IPS-15b (cell line): ENCODE measurements at regions not wholly inside any gene's neighbourhood (a gene's known extent, or its start where the extent isn't known, plus 50 kb on each side); places are given as distances from the start of the nearest gene placed in this dataset.

ENCODE experiments used
- H3K27me3 ChIP-seq: one replicate; pipeline ENCODE4 v1.6.1; 2013; ENCODE audit warnings: low read length; ENCODE audit not compliant: control insufficient read depth, insufficient read depth
- H3K36me3 ChIP-seq: one replicate; pipeline ENCODE4 v1.6.1; 2013; ENCODE audit warnings: low read length; ENCODE audit not compliant: control insufficient read depth, insufficient read depth
- H3K4me1 ChIP-seq: one replicate; pipeline ENCODE4 v1.6.1; 2013; ENCODE audit warnings: mild to moderate bottlenecking, low read length; ENCODE audit not compliant: control insufficient read depth, insufficient read depth
- H3K4me3 ChIP-seq: one replicate; pipeline ENCODE4 v1.5.1; 2013; ENCODE audit warnings: low read depth, low read length
- H3K9ac ChIP-seq: one replicate; pipeline ENCODE4 v1.6.1; 2013; ENCODE audit warnings: low read depth, mild to moderate bottlenecking, low read length
- H3K9me3 ChIP-seq: one replicate; pipeline ENCODE4 v1.6.1; 2013; ENCODE audit warnings: mild to moderate bottlenecking, low read length; ENCODE audit not compliant: control insufficient read depth, insufficient read depth

DNA sequence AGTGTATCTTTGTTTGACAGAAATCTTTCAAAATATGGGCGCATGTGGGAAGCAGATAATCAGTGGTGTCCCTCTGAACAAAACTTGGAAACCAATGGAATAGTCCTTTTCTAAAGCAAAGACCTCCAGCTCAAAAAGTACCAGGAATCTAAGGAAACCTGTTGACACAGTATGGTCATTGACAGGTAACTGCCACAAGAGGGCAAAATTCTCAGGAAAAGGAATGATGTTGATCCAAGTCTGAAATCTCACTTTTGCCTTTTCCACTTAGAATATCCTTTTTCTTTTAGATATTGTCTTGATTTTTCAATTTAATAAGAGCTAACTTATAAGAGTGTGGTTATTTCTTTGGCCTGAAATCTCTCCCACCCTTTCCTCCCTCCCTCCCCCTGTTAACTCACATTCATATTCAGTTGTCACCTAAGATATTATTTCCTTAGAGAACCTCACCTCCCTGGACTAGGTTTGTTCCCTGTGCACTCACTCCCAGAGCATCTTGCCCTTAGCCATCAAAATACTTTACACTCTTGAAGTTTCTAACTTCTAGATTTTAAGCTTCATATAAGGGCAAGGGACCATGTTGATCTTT lies 59.0 kb upstream of the BARX1 start:
- Histone ChIP-seq H3K4me1 (no peaks in the 10 kb centered on the region), H3K4me3 (no peak overlapping the region), H3K27me3 (no peaks in the 10 kb centered on the region), H3K9ac (no peak overlapping the region), H3K36me3 (no peaks in the 10 kb centered on the region), H3K9me3 (no peaks in the 10 kb centered on the region)

DNA sequence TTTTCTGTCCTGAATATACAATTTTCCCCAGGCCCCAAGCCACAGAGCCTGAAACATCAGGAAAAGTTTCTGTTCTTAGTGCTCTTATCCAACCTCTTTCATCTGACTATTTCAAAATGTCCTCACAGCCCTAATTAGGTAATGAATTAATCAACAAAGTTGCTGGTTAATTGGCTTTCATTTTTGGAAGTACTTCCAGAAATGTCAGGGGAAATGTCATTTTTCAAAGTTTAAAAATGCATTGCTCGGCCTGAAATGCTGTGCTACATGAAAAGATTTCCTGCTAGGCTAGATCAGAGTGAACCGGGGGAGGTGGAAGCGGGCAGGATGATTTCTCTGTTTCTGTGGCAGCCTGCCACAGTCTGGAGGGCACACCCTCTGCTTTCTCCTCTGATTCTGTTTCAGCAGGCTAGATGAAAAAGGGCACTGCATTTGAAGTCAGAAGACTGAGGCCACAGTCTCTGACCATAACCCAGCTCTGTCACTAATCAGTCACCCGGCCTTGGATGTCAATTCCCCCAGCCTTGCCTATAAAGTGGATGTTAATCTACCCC lies 55.9 kb upstream of the BARX1 start:
- H3K27me3 ChIP-seq, result no peaks in the 10 kb centered on the region
- H3K36me3 ChIP-seq, result no peaks in the 10 kb centered on the region
- H3K4me3 ChIP-seq, result no peak overlapping the region
- no peaks in the 10 kb centered on the region for H3K4me1 ChIP-seq
- no peak overlapping the region for H3K9ac ChIP-seq
- H3K9me3 ChIP-seq, result no peaks in the 10 kb centered on the region

GRCh38 chr9:94005272-94005901 lies 50.2 kb upstream of the BARX1 start:
- Histone ChIP-seq H3K9me3 (no peaks in the 10 kb centered on the region), H3K36me3 (no peaks in the 10 kb centered on the region), H3K4me1 (no peaks in the 10 kb centered on the region), H3K9ac (no peak overlapping the region), H3K27me3 (no peaks in the 10 kb centered on the region), H3K4me3 (no peak overlapping the region)
